HepG2 (cell line): ENCODE measurements at regions not wholly inside any gene's neighbourhood (a gene's known extent, or its start where the extent isn't known, plus 50 kb on each side); places are given as distances from the start of the nearest gene placed in this dataset.

Experiments
- ATAC-seq: fragments of 200-7000 bp; cut with Tn5 transposase; 3 replicates; pipeline ENCODE4 v1.9.1; 2020; ENCODE audit warnings: mild to moderate bottlenecking, moderate library complexity
- BruUV-seq: library from RNA; stranded (reverse); fragments of 400-500 nt; replicated peaks from 2 replicates; lab custom pipeline; 2021; lab: Mats Ljungman, UMichigan
- CTCF ChIA-PET: fragments of 300-600 bp; formaldehyde crosslinking; extraction: SDS; loops from one replicate; lab custom pipeline; 2021; ENCODE audit warnings: low total read pairs, inconsistent platforms, low intra/inter-chr PET ratio; lab: Yijun Ruan, JAX
- POLR2A ChIA-PET: fragments of 350-600 bp; sonication (Branson Sonifier 250); formaldehyde crosslinking; loops from one replicate; lab custom pipeline; 2020; ENCODE audit warnings: antibody characterized with exemption, inconsistent platforms; lab: Yijun Ruan, JAX
- DNase-seq: peaks from one replicate; pipeline ENCODE4 v3.0.0-alpha.2; 2015; ENCODE audit warnings: low spot score
- FAIRE-seq: peaks from 3 replicates; lab custom pipeline; 2011; peaks lifted over from hg19 to GRCh38; lab: Jason Lieb, UNC
- H2AFZ ChIP-seq: one replicate; pipeline ENCODE4 v1.6.1; 2011; ENCODE audit warnings: low read length, inconsistent platforms
- H3K27ac ChIP-seq: fragments of 300-600 bp; 3 replicates; pipeline ENCODE4 v1.8.0; 2011; ENCODE audit warnings: mixed run types, mild to moderate bottlenecking, mixed read lengths, low read length, inconsistent platforms; ENCODE audit not compliant: insufficient read depth; ENCODE audit errors: extremely low read length
- H3K27me3 ChIP-seq, 2 experiments: fragments of 200-600 bp in 1 of 2; 2 replicates in 1 of 2; 3 replicates in 1 of 2; pipeline versions ENCODE4 v1.6.0 to v1.8.0; 2011; ENCODE audit warnings: low read length in 2 of 2, mild to moderate bottlenecking in 2 of 2, moderate library complexity in 2 of 2, inconsistent platforms in 1 of 2; ENCODE audit not compliant: insufficient read depth in 2 of 2, control insufficient read depth in 1 of 2
- H3K36me3 ChIP-seq, 2 experiments: fragments of 200-600 bp in 1 of 2; replicated peaks in 1 of 2; 2 replicates in 1 of 2; 3 replicates in 1 of 2; pipeline versions ENCODE4 v1.5.1 to v1.8.0; 2011; ENCODE audit warnings: low read length in 2 of 2, inconsistent platforms in 1 of 2; ENCODE audit not compliant: insufficient read depth in 2 of 2, control insufficient read depth in 1 of 2
- H3K4me1 ChIP-seq: 2 replicates; pipeline ENCODE4 v1.5.1; 2012; ENCODE audit warnings: low read length, inconsistent platforms; ENCODE audit not compliant: insufficient read depth
- H3K4me2 ChIP-seq: 2 replicates; pipeline ENCODE4 v1.6.0; 2011; ENCODE audit warnings: low read depth, low read length, inconsistent platforms
- H3K4me3 ChIP-seq, 3 experiments: fragments of 200-600 bp in 1 of 3; sonication (generic), shearing (Covaris generic) in 1 of 3; replicated peaks in 1 of 3; 2 replicates each; pipeline ENCODE4 v1.5.1; 2011 to 2016; ENCODE audit warnings: low read length in 3 of 3, inconsistent platforms in 2 of 3, low read depth in 2 of 3, mild to moderate bottlenecking in 2 of 3, control low read depth in 1 of 3, mixed read lengths in 1 of 3; ENCODE audit not compliant: insufficient read depth in 1 of 3
- H3K79me2 ChIP-seq: one replicate; pipeline ENCODE4 v1.6.1; 2011; ENCODE audit warnings: low read length, inconsistent platforms; ENCODE audit not compliant: insufficient read depth
- H3K9ac ChIP-seq: 2 replicates; pipeline ENCODE4 v1.6.0; 2011; ENCODE audit warnings: mild to moderate bottlenecking, low read depth, low read length, inconsistent platforms; ENCODE audit not compliant: insufficient read depth
- H3K9me3 ChIP-seq: 2 replicates; pipeline ENCODE4 v1.5.1; 2012; ENCODE audit warnings: mild to moderate bottlenecking, low read length
- H4K20me1 ChIP-seq: 2 replicates; pipeline ENCODE4 v1.6.0; 2011; ENCODE audit warnings: inconsistent platforms, mild to moderate bottlenecking, low read length, moderate library complexity; ENCODE audit not compliant: insufficient read depth
- EP300 ChIP-seq, 3 experiments: sonication (generic) in 1 of 3; formaldehyde crosslinking in 1 of 3; IDR thresholded peaks; 2 replicates each; pipeline versions ENCODE4 v1.5.1 to v1.6.1; 2011 to 2020; ENCODE audit warnings: low read depth in 2 of 3, low read length in 2 of 3, borderline replicate concordance in 1 of 3, improper control_type of control experiment in 1 of 3, mild to moderate bottlenecking in 1 of 3, missing genetic modification reagents in 1 of 3, moderate library complexity in 1 of 3
- FOSL1 ChIP-seq: sonication (generic); formaldehyde crosslinking; IDR thresholded peaks from 2 replicates; pipeline ENCODE4 v1.9.0; 2021; ENCODE audit warnings: missing genetic modification reagents, borderline replicate concordance
- PTBP1 ChIP-seq: fragments of 200-400 bp; formaldehyde crosslinking; IDR thresholded peaks from 2 replicates; pipeline ENCODE4 v1.6.1; 2018; ENCODE audit warnings: low read length, low read depth; ENCODE audit not compliant: poor library complexity, severe bottlenecking
- SIX4 ChIP-seq: sonication (generic); formaldehyde crosslinking; IDR thresholded peaks from 2 replicates; pipeline ENCODE4 v1.4.0; 2020; ENCODE audit warnings: missing genetic modification reagents
- SMARCE1 ChIP-seq: fragments of 450-650 bp; IDR thresholded peaks from 2 replicates; pipeline ENCODE4 v1.6.1; 2017; ENCODE audit warnings: borderline replicate concordance
- ZBTB8A ChIP-seq: sonication (generic); formaldehyde crosslinking; IDR thresholded peaks from 2 replicates; pipeline ENCODE4 v1.4.0; 2020; ENCODE audit warnings: mild to moderate bottlenecking, low read depth, missing genetic modification reagents, borderline replicate concordance
- WGBS: methylation state at CpG from one replicate; pipeline ENCODE4 v1.1.6; 2017; ENCODE audit warnings: low lambda C conversion rate; 5-methylcytosine and 5-hydroxymethylcytosine counted together
- in situ Hi-C: cut with HindIII; loops from 2 replicates; pipeline ENCODE4 v1.10.0; 2017; ENCODE audit warnings: low pct_unique_long_range_greater_than_20kb; ENCODE audit not compliant: extremely low pct_ligation_motif_present
- intact Hi-C: fragments of 100-400 bp; cut with micrococcal nuclease; formaldehyde crosslinking; loops from one replicate; pipeline ENCODE4 v1.10.0; 2022; ENCODE audit not compliant: unreplicated experiment
- TF ChIP-seq, protein P1 (sequence below): sonication (generic); formaldehyde crosslinking; IDR thresholded peaks from 2 replicates; pipeline ENCODE4 v1.5.0; 2020; ENCODE audit warnings: mild to moderate bottlenecking, missing genetic modification reagents, borderline replicate concordance
- TF ChIP-seq, protein P2 (sequence below): sonication (generic); formaldehyde crosslinking; IDR thresholded peaks from 2 replicates; pipeline ENCODE4 v1.5.0; 2020; ENCODE audit warnings: missing genetic modification reagents
- TF ChIP-seq, protein P3 (sequence below): sonication (generic); formaldehyde crosslinking; IDR thresholded peaks from 2 replicates; pipeline ENCODE4; 2020; ENCODE audit warnings: missing genetic modification reagents, mild to moderate bottlenecking, borderline replicate concordance
- TF ChIP-seq, protein P4 (sequence below): IDR thresholded peaks from 2 replicates; pipeline ENCODE4 v1.6.1; 2016; ENCODE audit warnings: mild to moderate bottlenecking

DNA sequence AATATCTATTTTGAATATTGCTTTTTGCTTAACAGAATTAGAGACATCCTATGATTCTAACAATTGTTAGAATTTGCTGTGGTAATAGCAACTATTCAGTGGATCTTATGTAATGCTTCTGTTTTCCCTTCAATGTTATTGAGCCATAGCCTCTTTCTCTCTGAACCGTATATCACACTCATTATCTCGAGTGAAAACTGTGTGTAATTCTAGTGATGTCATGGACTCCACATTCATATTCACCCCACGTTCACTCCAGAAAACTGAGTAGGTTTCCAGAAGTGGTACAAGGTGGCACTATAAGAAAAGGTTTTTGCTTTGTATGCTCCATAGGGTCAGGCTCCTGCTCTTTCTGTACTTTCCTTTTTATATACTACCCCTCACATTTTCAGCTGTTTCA, 534.3 kb upstream of the PABPC4L start:
- Histone ChIP-seq H3K4me1 (no peaks in the 10 kb centered on the region), H3K9me3 (no peaks in the 10 kb centered on the region), H3K36me3 (no peaks in the 10 kb centered on the region), H4K20me1 (no peaks in the 10 kb centered on the region), H3K79me2 (no peaks in the 10 kb centered on the region), H3K4me2 (no peak overlapping the region), H2AFZ (no peak overlapping the region), H3K27ac (no peak overlapping the region), H3K27me3 (no peaks in the 10 kb centered on the region), H3K9ac (no peak overlapping the region), H3K4me3 (no peak overlapping the region)
- ChIA-PET POLR2A (no interaction called here), CTCF (no interaction called here)
- in situ Hi-C loops (no loop called here), intact Hi-C loops (no loop called here)
- ATAC-seq (no peak), FAIRE-seq (no peak), DNase-seq (no peak)
- WGBS = 3% methylated on average over 3 of the region's 3 CpGs
- no TSS peak for BruUV-seq
- TF ChIP-seq, protein P1, sequence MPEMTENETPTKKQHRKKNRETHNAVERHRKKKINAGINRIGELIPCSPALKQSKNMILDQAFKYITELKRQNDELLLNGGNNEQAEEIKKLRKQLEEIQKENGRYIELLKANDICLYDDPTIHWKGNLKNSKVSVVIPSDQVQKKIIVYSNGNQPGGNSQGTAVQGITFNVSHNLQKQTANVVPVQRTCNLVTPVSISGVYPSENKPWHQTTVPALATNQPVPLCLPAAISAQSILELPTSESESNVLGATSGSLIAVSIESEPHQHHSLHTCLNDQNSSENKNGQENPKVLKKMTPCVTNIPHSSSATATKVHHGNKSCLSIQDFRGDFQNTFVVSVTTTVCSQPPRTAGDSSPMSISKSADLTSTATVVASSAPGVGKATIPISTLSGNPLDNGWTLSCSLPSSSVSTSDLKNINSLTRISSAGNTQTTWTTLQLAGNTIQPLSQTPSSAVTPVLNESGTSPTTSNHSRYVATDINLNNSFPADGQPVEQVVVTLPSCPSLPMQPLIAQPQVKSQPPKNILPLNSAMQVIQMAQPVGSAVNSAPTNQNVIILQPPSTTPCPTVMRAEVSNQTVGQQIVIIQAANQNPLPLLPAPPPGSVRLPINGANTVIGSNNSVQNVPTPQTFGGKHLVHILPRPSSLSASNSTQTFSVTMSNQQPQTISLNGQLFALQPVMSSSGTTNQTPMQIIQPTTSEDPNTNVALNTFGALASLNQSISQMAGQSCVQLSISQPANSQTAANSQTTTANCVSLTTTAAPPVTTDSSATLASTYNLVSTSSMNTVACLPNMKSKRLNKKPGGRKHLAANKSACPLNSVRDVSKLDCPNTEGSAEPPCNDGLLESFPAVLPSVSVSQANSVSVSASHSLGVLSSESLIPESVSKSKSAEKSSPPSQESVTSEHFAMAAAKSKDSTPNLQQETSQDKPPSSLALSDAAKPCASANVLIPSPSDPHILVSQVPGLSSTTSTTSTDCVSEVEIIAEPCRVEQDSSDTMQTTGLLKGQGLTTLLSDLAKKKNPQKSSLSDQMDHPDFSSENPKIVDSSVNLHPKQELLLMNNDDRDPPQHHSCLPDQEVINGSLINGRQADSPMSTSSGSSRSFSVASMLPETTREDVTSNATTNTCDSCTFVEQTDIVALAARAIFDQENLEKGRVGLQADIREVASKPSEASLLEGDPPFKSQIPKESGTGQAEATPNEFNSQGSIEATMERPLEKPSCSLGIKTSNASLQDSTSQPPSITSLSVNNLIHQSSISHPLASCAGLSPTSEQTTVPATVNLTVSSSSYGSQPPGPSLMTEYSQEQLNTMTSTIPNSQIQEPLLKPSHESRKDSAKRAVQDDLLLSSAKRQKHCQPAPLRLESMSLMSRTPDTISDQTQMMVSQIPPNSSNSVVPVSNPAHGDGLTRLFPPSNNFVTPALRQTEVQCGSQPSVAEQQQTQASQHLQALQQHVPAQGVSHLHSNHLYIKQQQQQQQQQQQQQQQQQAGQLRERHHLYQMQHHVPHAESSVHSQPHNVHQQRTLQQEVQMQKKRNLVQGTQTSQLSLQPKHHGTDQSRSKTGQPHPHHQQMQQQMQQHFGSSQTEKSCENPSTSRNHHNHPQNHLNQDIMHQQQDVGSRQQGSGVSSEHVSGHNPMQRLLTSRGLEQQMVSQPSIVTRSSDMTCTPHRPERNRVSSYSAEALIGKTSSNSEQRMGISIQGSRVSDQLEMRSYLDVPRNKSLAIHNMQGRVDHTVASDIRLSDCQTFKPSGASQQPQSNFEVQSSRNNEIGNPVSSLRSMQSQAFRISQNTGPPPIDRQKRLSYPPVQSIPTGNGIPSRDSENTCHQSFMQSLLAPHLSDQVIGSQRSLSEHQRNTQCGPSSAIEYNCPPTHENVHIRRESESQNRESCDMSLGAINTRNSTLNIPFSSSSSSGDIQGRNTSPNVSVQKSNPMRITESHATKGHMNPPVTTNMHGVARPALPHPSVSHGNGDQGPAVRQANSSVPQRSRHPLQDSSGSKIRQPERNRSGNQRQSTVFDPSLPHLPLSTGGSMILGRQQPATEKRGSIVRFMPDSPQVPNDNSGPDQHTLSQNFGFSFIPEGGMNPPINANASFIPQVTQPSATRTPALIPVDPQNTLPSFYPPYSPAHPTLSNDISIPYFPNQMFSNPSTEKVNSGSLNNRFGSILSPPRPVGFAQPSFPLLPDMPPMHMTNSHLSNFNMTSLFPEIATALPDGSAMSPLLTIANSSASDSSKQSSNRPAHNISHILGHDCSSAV (CRISPR knock-in tag) = no peak
- TF ChIP-seq, protein P2, sequence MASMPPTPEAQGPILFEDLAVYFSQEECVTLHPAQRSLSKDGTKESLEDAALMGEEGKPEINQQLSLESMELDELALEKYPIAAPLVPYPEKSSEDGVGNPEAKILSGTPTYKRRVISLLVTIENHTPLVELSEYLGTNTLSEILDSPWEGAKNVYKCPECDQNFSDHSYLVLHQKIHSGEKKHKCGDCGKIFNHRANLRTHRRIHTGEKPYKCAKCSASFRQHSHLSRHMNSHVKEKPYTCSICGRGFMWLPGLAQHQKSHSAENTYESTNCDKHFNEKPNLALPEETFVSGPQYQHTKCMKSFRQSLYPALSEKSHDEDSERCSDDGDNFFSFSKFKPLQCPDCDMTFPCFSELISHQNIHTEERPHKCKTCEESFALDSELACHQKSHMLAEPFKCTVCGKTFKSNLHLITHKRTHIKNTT (CRISPR knock-in tag) = no peak
- TF ChIP-seq, protein P3, sequence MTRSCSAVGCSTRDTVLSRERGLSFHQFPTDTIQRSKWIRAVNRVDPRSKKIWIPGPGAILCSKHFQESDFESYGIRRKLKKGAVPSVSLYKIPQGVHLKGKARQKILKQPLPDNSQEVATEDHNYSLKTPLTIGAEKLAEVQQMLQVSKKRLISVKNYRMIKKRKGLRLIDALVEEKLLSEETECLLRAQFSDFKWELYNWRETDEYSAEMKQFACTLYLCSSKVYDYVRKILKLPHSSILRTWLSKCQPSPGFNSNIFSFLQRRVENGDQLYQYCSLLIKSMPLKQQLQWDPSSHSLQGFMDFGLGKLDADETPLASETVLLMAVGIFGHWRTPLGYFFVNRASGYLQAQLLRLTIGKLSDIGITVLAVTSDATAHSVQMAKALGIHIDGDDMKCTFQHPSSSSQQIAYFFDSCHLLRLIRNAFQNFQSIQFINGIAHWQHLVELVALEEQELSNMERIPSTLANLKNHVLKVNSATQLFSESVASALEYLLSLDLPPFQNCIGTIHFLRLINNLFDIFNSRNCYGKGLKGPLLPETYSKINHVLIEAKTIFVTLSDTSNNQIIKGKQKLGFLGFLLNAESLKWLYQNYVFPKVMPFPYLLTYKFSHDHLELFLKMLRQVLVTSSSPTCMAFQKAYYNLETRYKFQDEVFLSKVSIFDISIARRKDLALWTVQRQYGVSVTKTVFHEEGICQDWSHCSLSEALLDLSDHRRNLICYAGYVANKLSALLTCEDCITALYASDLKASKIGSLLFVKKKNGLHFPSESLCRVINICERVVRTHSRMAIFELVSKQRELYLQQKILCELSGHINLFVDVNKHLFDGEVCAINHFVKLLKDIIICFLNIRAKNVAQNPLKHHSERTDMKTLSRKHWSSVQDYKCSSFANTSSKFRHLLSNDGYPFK (CRISPR knock-in tag) = no peak
- TF ChIP-seq, protein P4, sequence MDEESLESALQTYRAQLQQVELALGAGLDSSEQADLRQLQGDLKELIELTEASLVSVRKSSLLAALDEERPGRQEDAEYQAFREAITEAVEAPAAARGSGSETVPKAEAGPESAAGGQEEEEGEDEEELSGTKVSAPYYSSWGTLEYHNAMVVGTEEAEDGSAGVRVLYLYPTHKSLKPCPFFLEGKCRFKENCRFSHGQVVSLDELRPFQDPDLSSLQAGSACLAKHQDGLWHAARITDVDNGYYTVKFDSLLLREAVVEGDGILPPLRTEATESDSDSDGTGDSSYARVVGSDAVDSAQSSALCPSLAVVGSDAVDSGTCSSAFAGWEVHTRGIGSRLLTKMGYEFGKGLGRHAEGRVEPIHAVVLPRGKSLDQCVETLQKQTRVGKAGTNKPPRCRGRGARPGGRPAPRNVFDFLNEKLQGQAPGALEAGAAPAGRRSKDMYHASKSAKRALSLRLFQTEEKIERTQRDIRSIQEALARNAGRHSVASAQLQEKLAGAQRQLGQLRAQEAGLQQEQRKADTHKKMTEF = no peak
- no peak for TF ChIP-seq SMARCE1
- no peak for TF ChIP-seq EP300 (IDR thresholded peaks at IDR 0.05; ENCODE audit: low read depth in 2 of 2, low read length in 2 of 2)
- TF ChIP-seq EP300 (CRISPR knock-in tag; IDR thresholded peaks at IDR 0.05; ENCODE audit: borderline replicate concordance) = no peak
- TF ChIP-seq SIX4 (CRISPR knock-in tag) = no peak
- TF ChIP-seq FOSL1 = no peak
- no peak for TF ChIP-seq PTBP1
- TF ChIP-seq ZBTB8A = no peak
